RWPE1 (cell line): ENCODE measurements at regions not wholly inside any gene's neighbourhood (a gene's known extent, or its start where the extent isn't known, plus 50 kb on each side); places are given as distances from the start of the nearest gene placed in this dataset.

Source experiments
- CTCF ChIA-PET: fragments of 350-600 bp; sonication (Branson Sonifier 250); formaldehyde crosslinking; extraction: SDS; loops from one replicate; lab custom pipeline; 2021; lab: Yijun Ruan, JAX
- POLR2A ChIA-PET: fragments of 400-600 bp; formaldehyde crosslinking; extraction: SDS; loops from one replicate; lab custom pipeline; 2020; ENCODE audit warnings: antibody characterized with exemption; ENCODE audit not compliant: low non-redundant PET; lab: Yijun Ruan, JAX
- DNase-seq: peaks from one replicate; pipeline ENCODE4 v3.0.0; 2012; ENCODE audit warnings: low spot score
- H3K27ac ChIP-seq: fragments of 450-650 bp; 2 replicates; pipeline ENCODE4 v1.5.1; 2017
- TF ChIP-seq, protein P1 (sequence below): fragments of 450-650 bp; conservative IDR thresholded peaks from 2 replicates; pipeline ENCODE4 v1.5.1; 2017; ENCODE audit warnings: low read depth, mild to moderate bottlenecking

DNA sequence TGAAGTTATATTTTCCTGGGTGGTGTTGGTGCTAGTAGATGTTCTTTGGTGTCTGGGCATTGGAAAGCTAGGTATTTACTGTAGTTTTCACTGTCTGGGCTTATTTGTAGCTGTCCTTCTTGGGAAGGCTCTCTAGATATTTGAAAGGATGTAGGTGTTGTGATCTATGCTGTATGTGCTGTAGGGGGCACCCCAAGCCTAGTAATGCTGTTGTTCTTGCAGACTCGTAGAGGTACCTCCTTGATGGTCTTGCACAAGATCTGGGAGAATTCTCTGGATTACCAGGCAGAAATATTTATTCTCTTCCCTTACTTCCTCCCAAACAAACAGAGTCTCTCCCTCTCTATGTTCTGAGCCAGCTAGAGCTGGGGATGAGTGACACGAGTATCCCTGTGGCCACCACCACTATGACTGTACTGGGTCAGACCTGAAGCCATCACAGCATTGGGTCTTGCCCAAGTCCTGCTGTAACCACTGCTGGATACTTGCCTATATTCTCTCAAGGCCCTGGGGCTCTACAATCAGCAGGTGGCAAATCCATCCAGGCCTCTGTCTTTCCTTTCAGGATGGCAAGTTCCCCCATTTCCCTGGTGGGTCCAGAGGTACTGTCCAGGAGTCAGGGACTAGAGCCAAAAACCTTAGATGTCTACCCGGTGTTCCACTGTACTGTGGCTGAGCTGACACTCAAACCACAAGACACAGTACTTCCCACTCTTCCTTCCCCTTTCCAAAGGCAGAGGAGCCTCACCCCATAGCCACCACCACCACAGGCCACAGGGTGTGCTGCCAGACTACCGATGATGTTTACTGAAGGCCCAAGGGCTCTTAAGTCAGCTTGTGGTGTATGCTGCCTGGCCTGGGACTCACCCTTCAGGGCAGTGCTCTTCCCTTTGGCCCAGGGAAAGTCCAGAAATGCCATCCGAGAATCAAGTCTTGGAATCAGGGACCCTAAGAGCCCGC is 195.2 kb upstream of the DPPA4 start:
- TF ChIP-seq, protein P1, sequence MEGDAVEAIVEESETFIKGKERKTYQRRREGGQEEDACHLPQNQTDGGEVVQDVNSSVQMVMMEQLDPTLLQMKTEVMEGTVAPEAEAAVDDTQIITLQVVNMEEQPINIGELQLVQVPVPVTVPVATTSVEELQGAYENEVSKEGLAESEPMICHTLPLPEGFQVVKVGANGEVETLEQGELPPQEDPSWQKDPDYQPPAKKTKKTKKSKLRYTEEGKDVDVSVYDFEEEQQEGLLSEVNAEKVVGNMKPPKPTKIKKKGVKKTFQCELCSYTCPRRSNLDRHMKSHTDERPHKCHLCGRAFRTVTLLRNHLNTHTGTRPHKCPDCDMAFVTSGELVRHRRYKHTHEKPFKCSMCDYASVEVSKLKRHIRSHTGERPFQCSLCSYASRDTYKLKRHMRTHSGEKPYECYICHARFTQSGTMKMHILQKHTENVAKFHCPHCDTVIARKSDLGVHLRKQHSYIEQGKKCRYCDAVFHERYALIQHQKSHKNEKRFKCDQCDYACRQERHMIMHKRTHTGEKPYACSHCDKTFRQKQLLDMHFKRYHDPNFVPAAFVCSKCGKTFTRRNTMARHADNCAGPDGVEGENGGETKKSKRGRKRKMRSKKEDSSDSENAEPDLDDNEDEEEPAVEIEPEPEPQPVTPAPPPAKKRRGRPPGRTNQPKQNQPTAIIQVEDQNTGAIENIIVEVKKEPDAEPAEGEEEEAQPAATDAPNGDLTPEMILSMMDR: no peak
- DNase-seq: no peak
- ChIA-PET CTCF (interaction anchor here (0.9 kb wide), 1 partner anchor 782 kb away, joined by 3 read pairs; no protein-coding TSS in a partner anchor), POLR2A (no interaction called here)
- H3K27ac ChIP-seq: no peak overlapping the region

DNA sequence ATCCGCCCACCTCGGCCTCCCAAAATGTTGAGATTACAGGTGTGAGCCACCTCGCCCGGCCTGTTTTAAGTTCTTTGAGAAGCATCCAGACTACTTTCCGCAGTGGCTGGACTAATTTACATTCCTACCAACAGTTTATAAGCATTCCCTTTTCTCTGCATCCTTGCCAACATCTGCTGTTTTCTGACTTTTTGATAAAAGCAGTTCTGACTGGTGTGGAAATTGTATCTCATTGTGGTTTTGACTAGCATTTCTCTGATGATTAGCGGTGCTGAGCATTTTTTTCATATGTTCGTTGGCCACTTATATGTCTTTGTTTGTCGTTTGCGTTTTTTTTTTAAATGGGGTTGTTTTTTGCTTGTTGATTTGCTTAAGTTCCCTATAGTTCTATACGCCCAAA is 208.4 kb upstream of the DPPA4 start:
- no peak for DNase-seq
- CTCF ChIA-PET: no interaction called here
- TF ChIP-seq, protein P1: no peak
- no peak overlapping the region for H3K27ac ChIP-seq
- POLR2A ChIA-PET: no interaction called here

DNA sequence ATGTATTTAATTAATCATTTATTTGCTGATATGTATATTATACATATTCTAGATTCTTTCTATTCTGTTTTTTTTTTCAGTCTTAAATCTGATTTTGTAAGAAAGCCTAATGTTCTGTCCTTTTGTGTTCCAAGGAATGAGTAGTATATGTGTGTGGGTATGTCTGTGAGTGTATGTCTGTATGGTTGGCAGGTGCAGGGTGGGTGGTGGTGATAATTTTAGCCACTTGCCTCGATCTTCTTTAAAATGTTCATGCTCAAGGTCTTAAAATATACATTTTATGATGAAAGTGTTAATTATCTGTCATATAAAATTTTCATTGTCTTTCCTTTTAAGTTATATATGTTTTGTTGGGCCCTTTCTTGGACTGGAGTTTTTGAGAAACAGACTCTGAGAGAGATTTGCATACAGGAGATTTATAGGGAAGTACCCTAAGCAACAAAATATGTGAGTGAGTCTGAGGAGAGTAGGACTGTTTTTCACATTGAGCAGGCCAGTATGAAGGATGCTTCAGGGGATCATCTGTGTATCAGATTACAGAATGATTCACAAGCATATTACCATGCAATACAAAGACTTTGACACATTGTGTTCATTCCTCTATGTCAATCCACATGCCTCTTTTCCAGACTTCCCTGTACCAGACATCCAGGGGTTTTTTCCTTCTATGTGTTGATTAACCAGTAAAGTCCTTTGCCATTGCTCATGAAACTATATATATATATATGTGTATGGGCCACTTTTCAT is 211.0 kb upstream of the DPPA4 start:
- no peak overlapping the region for H3K27ac ChIP-seq
- CTCF ChIA-PET: no interaction called here
- POLR2A ChIA-PET: no interaction called here
- TF ChIP-seq, protein P1: no peak
- no peak for DNase-seq

DNA sequence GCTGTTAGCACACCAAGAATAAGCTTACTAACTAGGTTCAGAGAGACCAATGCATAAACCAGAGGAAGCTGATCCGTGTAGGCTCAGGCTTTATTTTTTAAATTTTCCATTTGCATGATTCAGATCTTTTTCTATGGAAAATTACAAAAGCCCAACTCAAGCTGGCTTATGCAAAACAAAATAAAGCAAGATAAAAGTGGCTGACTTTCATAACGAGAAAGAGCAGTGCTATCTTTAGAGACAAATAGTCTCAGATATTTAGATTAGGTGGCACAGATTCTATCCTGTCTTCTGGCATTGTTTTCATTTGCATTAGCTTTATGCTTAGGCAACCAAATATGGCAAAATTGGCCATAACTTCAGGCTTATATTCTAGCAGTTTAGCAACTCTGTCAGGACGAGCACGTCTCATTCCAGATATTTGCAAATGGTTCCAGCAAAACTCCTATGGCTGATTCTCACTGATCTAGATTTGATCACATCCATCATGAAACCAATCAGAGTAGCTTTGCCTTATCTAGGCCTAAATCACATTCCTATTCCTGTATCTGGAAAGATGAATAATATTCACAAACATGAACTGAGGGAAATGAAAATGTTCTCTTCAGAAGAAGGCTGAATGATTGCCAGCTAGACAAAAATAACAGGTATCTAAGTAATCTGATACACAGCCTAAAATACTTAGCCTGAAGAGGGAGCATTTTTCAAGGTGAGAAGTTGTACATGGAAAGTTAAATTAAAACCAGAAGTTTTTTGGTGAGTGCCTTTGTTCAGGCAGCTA is 216.4 kb upstream of the DPPA4 start:
- DNase-seq: no peak
- CTCF ChIA-PET: interaction anchor here (0.7 to 1.2 kb wide), 3 partner anchors 172 to 464 kb away, joined by 3 to 4 read pairs (median 4); no protein-coding TSS in a partner anchor

DNA sequence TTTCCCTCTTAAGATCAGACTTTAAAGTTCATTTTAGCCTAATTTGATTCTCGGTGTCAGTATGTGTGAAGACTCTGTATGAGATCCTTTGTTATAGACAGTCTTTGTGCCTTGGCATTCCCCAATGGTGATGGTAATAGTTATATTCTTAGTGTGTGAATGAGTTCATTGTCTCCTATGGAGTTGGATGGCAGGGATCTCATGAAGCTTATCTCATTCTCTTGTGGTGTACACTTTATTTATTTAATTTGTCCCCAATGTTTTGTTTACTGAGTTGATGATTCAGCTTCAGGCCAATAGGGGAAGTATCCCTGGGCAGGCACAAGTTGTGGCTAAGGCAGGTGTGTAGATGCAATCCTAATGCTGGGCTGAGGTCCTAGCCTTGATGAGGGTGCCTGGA is 222.0 kb upstream of the DPPA4 start:
- TF ChIP-seq, protein P1: no peak
- DNase-seq: no peak
- POLR2A ChIA-PET: no interaction called here
- H3K27ac ChIP-seq: no peak overlapping the region
- CTCF ChIA-PET: no interaction called here

More for the DNA sequence above, 216.4 kb upstream of the DPPA4 start:
- POLR2A ChIA-PET: no interaction called here
- no peak overlapping the region for H3K27ac ChIP-seq
- TF ChIP-seq, protein P1: no peak

DNA sequence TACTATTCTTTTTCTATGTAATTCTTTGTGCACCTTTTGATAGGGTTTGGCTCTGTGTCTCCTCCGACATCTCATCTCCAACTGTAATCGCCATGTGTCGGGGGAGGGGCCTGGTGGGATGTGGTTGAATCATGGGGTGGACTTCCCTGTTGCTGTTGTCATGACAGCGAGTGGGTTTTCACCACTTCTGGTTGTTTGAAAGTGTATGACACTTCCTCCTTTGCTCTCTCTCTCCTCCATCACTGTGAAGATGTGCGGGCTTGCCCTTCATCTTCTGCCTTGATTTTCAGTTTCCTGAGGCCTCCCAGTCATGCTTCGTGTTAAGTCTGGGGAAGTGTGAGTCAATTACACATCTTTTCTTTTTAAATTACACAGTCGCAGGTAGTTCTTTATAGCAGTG is 225.8 kb upstream of the DPPA4 start:
- POLR2A ChIA-PET: no interaction called here
- no peak for DNase-seq
- no peak overlapping the region for H3K27ac ChIP-seq
- TF ChIP-seq, protein P1: no peak
- CTCF ChIA-PET: no interaction called here
